ENCODE measurements at regions not wholly inside any gene's neighbourhood (a gene's known extent, or its start where the extent isn't known, plus 50 kb on each side); places are given as distances from the start of the nearest gene placed in this dataset.

GRCh38 chr7:45984386-45985295, 63.6 kb upstream of the IGFBP3 start:
- H3K4me3 Mint-ChIP-seq = no peak overlapping the region
- ATAC-seq (ENCODE audit: poor library complexity) = no peak
- no peaks in the 10 kb centered on the region for H3K27me3 Mint-ChIP-seq
- Histone ChIP-seq H3K9me3 (ENCODE audit: control insufficient read depth in 1 of 2, insufficient read depth in 1 of 2, low read length in 2 of 2) (peaks cover 0 to 26% of the 10 kb centered on the region in 2 experiments), H3K36me3 (ENCODE audit: insufficient read depth, low read length) (no peaks in the 10 kb centered on the region), H3K27me3 (ENCODE audit: control insufficient read depth in 1 of 2, insufficient read depth in 2 of 2, low read length in 2 of 2) (no peaks in the 10 kb centered on the region), H3K27ac (ENCODE audit: low read depth in 1 of 2, low read length in 2 of 2) (no peak overlapping the region), H3K4me3 (ENCODE audit: low read length) (no peak overlapping the region), H3K4me1 (ENCODE audit: insufficient read depth, low read length) (no peaks in the 10 kb centered on the region)
- ChIA-PET CTCF (no interaction called here), POLR2A (no interaction called here)
- H3K27ac Mint-ChIP-seq = no peak overlapping the region
- peaks cover 2% of the 10 kb centered on the region for H3K9me3 Mint-ChIP-seq
- no peak for DNase-seq
- intact Hi-C loops (cut with DNase I, micrococcal nuclease) = no loop called here
- no peak for TF ChIP-seq CTCF (IDR thresholded peaks at IDR 0.05)
- no peaks in the 10 kb centered on the region for H3K4me1 Mint-ChIP-seq (ENCODE audit: low read depth)
- H3K36me3 Mint-ChIP-seq (ENCODE audit: low read depth) = peaks cover 26% of the 10 kb centered on the region

- TF ChIP-seq CTCF (IDR thresholded peaks at IDR 0.05) = no peak
- H3K36me3 Mint-ChIP-seq (ENCODE audit: low read depth) = peaks cover 26% of the 10 kb centered on the region
- H3K27me3 ChIP-seq (ENCODE audit: control insufficient read depth in 1 of 2, insufficient read depth in 2 of 2, low read length in 2 of 2) = no peaks in the 10 kb centered on the region
- H3K9me3 Mint-ChIP-seq = peaks cover 2% of the 10 kb centered on the region
- ChIA-PET POLR2A (no interaction called here), CTCF (no interaction called here)
- H3K27ac Mint-ChIP-seq = no peak overlapping the region
- intact Hi-C loops (cut with DNase I, micrococcal nuclease) = no loop called here
- H3K9me3 ChIP-seq (ENCODE audit: control insufficient read depth in 1 of 2, insufficient read depth in 1 of 2, low read length in 2 of 2) = peaks cover 0 to 26% of the 10 kb centered on the region in 2 experiments
- no peaks in the 10 kb centered on the region for H3K36me3 ChIP-seq (ENCODE audit: insufficient read depth, low read length)
- no peaks in the 10 kb centered on the region for H3K27me3 Mint-ChIP-seq
- H3K4me1 Mint-ChIP-seq (ENCODE audit: low read depth) = no peaks in the 10 kb centered on the region
- no peak overlapping the region for H3K4me3 Mint-ChIP-seq
- DNase-seq (no peak), ATAC-seq (ENCODE audit: poor library complexity) (no peak)
- H3K4me3 ChIP-seq (ENCODE audit: low read length) = no peak overlapping the region
- no peak overlapping the region for H3K27ac ChIP-seq (ENCODE audit: low read depth in 1 of 2, low read length in 2 of 2)
- H3K4me1 ChIP-seq (ENCODE audit: insufficient read depth, low read length) = no peaks in the 10 kb centered on the region
Measured at GRCh38 chr7:45983720-45984255, 62.7 kb upstream of the IGFBP3 start.

- intact Hi-C loops (cut with DNase I, micrococcal nuclease) = no loop called here
- CTCF ChIA-PET = no interaction called here
- H3K4me1 ChIP-seq (ENCODE audit: insufficient read depth, low read length) = no peaks in the 10 kb centered on the region
- H3K9me3 ChIP-seq (ENCODE audit: control insufficient read depth in 1 of 2, insufficient read depth in 1 of 2, low read length in 2 of 2) = peaks cover 0 to 26% of the 10 kb centered on the region in 2 experiments
- peaks cover 2% of the 10 kb centered on the region for H3K9me3 Mint-ChIP-seq
- H3K27me3 ChIP-seq (ENCODE audit: control insufficient read depth in 1 of 2, insufficient read depth in 2 of 2, low read length in 2 of 2) = no peaks in the 10 kb centered on the region
- no peak overlapping the region for H3K27ac ChIP-seq (ENCODE audit: low read depth in 1 of 2, low read length in 2 of 2)
- H3K4me1 Mint-ChIP-seq (ENCODE audit: low read depth) = no peaks in the 10 kb centered on the region
- no peaks in the 10 kb centered on the region for H3K36me3 ChIP-seq (ENCODE audit: insufficient read depth, low read length)
- no peak for TF ChIP-seq CTCF (IDR thresholded peaks at IDR 0.05)
- no peak overlapping the region for H3K4me3 ChIP-seq (ENCODE audit: low read length)
- H3K27ac Mint-ChIP-seq = no peak overlapping the region
- peaks cover 33% of the 10 kb centered on the region for H3K36me3 Mint-ChIP-seq (ENCODE audit: low read depth)
- no peak overlapping the region for H3K4me3 Mint-ChIP-seq
- POLR2A ChIA-PET = no interaction called here
- DNase-seq (no peak), ATAC-seq (ENCODE audit: poor library complexity) (no peak)
- H3K27me3 Mint-ChIP-seq = no peaks in the 10 kb centered on the region
Measured at GRCh38 chr7:45982907-45983719, 62.0 kb upstream of the IGFBP3 start.

All from CD4-positive, alpha-beta T cell (primary cell).